AG04450 (cell line): ENCODE measurements at regions not wholly inside any gene's neighbourhood (a gene's known extent, or its start where the extent isn't known, plus 50 kb on each side); places are given as distances from the start of the nearest gene placed in this dataset.

Experiments
- CTCF ChIA-PET: fragments of 300-600, 350-600 bp; formaldehyde crosslinking; extraction: SDS; loops from one replicate; lab custom pipeline; 2022; ENCODE audit warnings: antibody characterized with exemption, inconsistent platforms; lab: Charles Lee
- POLR2A ChIA-PET: fragments of 350-600 bp; formaldehyde crosslinking; extraction: SDS; loops from one replicate; lab custom pipeline; 2021; ENCODE audit warnings: antibody characterized with exemption, inconsistent platforms; lab: Yijun Ruan, JAX
- DNase-seq: peaks from one replicate; pipeline ENCODE4 v3.0.0-alpha.2; 2011; ENCODE audit warnings: low read depth, low spot score
- H3K27ac ChIP-seq: one replicate; pipeline ENCODE4 v1.5.1; 2012; ENCODE audit warnings: low read depth, low read length, control low read depth
- H3K27me3 ChIP-seq: one replicate; pipeline ENCODE4 v1.6.0; 2012; ENCODE audit warnings: low read length; ENCODE audit not compliant: control insufficient read depth, insufficient read depth
- H3K4me3 ChIP-seq: 2 replicates; pipeline ENCODE4 v1.5.1; 2011; ENCODE audit warnings: mild to moderate bottlenecking, low read depth, low read length, control low read depth
- H3K9me3 ChIP-seq: 2 replicates; pipeline ENCODE4 v1.5.1; 2012; ENCODE audit warnings: low read length; ENCODE audit not compliant: control insufficient read depth, insufficient read depth
- CTCF ChIP-seq: IDR thresholded peaks from 2 replicates; pipeline ENCODE4 v1.5.1; 2011; ENCODE audit warnings: low read depth, low read length, control low read depth, inconsistent platforms

DNA sequence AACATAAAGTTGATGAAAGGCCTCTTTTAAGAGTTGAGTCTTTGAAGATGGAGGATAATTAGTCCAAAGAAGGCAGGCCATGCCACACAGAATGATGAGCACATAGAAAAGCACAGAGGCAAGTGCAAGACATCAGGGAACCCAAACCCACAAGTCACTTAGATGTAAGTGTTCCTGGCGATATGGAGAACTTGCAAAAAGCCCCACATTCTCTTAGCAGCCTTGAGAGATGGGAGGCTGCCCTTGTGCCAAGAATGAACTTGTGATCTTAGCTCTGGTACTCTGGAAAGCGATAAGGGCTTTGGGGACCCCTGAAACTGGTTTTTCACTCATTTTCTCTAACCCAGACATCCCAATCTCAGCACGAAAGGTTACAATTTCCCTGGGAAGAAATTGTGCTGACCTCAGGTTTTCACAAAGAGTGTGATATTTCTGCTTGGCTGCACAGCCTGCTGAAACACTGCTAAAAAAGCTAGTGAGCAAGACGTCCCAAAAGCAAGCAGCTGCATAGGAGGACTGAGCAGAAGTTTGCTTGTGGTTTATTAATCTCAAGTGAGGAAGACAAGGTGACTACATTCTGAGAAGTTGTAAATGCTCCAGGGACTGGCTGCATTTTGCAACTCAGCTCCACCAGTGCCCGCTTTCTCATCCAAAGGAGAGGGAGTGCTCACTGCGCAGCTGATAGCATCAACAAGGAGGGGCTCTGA lies 496.9 kb upstream of the CAMK1G start:
- DNase-seq: no peak
- TF ChIP-seq CTCF: no peak

DNA sequence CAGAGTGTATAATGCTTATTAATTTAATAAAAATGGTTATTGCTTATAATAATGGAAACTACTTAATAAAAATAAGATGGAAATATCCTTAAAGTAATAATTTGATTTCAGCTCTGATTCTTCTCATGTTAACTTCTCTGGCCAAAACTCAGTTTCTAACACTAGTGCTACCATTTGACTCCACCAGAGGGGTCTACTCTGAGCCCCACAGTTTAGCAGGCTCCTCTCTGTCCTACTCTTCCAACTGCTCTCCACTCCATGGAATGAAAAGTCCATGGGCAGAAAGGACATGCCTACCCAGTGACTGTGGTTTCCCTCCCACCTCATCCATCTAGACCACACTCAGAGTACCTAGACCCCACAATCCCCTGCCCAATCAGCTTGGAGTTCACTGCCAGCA lies 489.1 kb upstream of the CAMK1G start:
- no peak overlapping the region for H3K27ac ChIP-seq
- CTCF ChIA-PET: no interaction called here
- POLR2A ChIA-PET: no interaction called here
- H3K4me3 ChIP-seq: no peak overlapping the region
- DNase-seq: no peak
- no peaks in the 10 kb centered on the region for H3K27me3 ChIP-seq
- no peak for TF ChIP-seq CTCF
- no peaks in the 10 kb centered on the region for H3K9me3 ChIP-seq

More for the DNA sequence above, 496.9 kb upstream of the CAMK1G start:
- H3K9me3 ChIP-seq: no peaks in the 10 kb centered on the region
- no peak overlapping the region for H3K4me3 ChIP-seq
- H3K27ac ChIP-seq: no peak overlapping the region
- ChIA-PET CTCF (no interaction called here), POLR2A (no interaction called here)
- no peaks in the 10 kb centered on the region for H3K27me3 ChIP-seq

DNA sequence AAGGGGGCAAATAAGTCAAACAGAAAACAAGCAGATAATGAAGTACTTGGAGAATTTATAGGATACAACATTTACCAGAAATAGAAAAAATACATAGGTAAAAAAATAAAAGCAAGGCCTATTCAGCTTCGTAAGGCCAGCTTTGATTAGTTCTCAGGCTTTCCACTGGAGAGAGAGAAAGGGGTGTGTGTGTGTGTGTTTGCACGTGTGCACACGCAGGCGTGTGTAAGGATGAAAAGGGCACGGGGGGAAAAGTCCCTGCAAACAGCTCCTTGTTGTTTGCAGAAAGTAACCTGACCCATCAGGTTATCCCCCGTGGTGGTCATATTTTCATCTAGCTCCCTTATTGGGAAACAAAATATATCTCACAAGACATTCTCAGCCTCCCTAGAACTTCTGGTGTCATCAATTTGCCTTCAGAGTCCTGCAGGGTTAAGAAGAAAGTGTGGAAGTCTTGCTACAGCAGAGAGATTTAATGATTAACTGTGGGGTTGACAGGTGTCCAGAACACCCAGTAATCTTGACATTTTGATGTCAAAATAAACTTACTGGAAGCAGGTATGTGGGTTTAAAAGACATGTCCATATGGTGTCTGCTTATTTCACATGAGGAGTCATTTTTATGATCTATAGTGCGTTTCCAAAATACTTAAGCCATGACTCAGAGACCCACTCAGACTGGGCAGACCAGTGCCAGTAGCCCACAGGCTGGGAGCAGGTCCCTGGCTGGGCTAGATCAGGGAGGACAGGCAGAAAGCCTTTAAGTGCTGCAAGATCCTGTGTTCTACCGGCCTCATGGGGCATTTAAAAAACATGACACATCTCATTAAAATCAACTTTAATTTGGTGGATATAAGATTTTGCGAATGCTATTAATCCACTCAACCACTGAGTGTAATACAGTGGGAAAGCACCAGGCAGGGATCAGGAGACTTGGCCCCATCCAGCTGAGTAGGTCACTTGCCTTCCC lies 487.6 kb upstream of the CAMK1G start:
- no peak for DNase-seq
- Histone ChIP-seq H3K4me3 (no peak overlapping the region), H3K27me3 (no peaks in the 10 kb centered on the region), H3K9me3 (no peaks in the 10 kb centered on the region), H3K27ac (no peak overlapping the region)
- CTCF ChIA-PET: interaction anchor here (0.6 kb wide), 2 partner anchors 30 to 151 kb away, joined by 3 to 6 read pairs; no protein-coding TSS in a partner anchor
- POLR2A ChIA-PET: interaction anchor here (0.6 kb wide), 1 partner anchor 327 kb away, joined by 6 read pairs; no protein-coding TSS in a partner anchor
- no peak for TF ChIP-seq CTCF

DNA sequence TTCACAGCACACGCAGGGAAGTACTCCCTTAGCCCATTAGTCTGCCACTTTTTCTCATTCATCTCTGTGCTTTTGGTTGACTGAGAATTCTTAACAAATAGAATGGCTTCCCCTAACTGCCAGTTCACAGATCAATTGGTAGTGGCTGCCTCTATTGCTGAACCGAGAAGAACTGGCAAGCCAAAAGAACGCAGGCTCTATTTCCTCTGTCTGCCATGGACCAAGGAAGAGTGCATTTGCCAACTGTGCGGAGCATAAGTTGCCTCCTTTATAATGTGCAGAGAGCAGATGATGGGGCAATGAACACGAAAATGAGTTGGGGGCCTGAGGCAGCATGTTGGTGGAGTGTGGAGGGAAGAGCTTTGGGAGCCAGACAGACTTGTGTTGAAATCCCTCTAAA lies 483.1 kb upstream of the CAMK1G start:
- POLR2A ChIA-PET: no interaction called here
- TF ChIP-seq CTCF: no peak

DNA sequence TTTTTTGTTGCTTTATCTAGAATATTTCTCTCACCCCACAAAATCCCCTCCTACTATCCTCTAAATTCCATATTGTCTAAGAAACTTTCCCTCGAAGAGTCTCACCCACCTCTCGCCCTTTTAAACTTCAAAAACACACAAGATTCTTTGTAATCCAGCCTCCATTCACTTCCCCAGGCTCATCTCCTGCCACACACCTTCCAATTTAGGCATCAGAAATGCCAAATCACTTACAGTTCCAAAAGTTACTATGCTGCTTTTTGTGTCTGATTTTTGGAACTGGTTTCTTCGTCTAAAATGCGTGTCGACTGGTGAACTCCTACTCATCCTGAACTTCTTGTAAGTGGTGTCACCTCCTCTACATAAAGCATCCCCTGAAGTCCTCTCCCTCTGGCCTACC lies 482.4 kb upstream of the CAMK1G start:
- Histone ChIP-seq H3K27ac (no peak overlapping the region), H3K4me3 (no peak overlapping the region), H3K9me3 (no peaks in the 10 kb centered on the region), H3K27me3 (peaks cover 3% of the 10 kb centered on the region)
- TF ChIP-seq CTCF: no peak
- POLR2A ChIA-PET: no interaction called here
- CTCF ChIA-PET: interaction anchor here (0.7 kb wide), 1 partner anchor 160 kb away, joined by 5 read pairs; no protein-coding TSS in a partner anchor
- DNase-seq: no peak

More for the DNA sequence above, 483.1 kb upstream of the CAMK1G start:
- no peak overlapping the region for H3K27ac ChIP-seq
- CTCF ChIA-PET: no interaction called here
- H3K4me3 ChIP-seq: no peak overlapping the region
- no peaks in the 10 kb centered on the region for H3K9me3 ChIP-seq
- H3K27me3 ChIP-seq: peaks cover 3% of the 10 kb centered on the region
- no peak for DNase-seq
